HepG2 (cell line): ENCODE measurements at regions not wholly inside any gene's neighbourhood (a gene's known extent, or its start where the extent isn't known, plus 50 kb on each side); places are given as distances from the start of the nearest gene placed in this dataset.
A peak's percentile ranks its signal among the peaks of the same experiment; 100 is the strongest.

Source experiments
- ATAC-seq: fragments of 200-7000 bp; cut with Tn5 transposase; 3 replicates; pipeline ENCODE4 v1.9.1; 2020; ENCODE audit warnings: mild to moderate bottlenecking, moderate library complexity
- BruUV-seq: library from RNA; stranded (reverse); fragments of 400-500 nt; replicated peaks from 2 replicates; lab custom pipeline; 2021; lab: Mats Ljungman, UMichigan
- CTCF ChIA-PET: fragments of 300-600 bp; formaldehyde crosslinking; extraction: SDS; loops from one replicate; lab custom pipeline; 2021; ENCODE audit warnings: low total read pairs, inconsistent platforms, low intra/inter-chr PET ratio; lab: Yijun Ruan, JAX
- POLR2A ChIA-PET: fragments of 350-600 bp; sonication (Branson Sonifier 250); formaldehyde crosslinking; loops from one replicate; lab custom pipeline; 2020; ENCODE audit warnings: antibody characterized with exemption, inconsistent platforms; lab: Yijun Ruan, JAX
- DNase-seq: peaks from one replicate; pipeline ENCODE4 v3.0.0-alpha.2; 2015; ENCODE audit warnings: low spot score
- FAIRE-seq: peaks from 3 replicates; lab custom pipeline; 2011; peaks lifted over from hg19 to GRCh38; lab: Jason Lieb, UNC
- H2AFZ ChIP-seq: one replicate; pipeline ENCODE4 v1.6.1; 2011; ENCODE audit warnings: low read length, inconsistent platforms
- H3K27ac ChIP-seq: fragments of 300-600 bp; 3 replicates; pipeline ENCODE4 v1.8.0; 2011; ENCODE audit warnings: mixed run types, mild to moderate bottlenecking, mixed read lengths, low read length, inconsistent platforms; ENCODE audit not compliant: insufficient read depth; ENCODE audit errors: extremely low read length
- H3K27me3 ChIP-seq, 2 experiments: fragments of 200-600 bp in 1 of 2; 2 replicates in 1 of 2; 3 replicates in 1 of 2; pipeline versions ENCODE4 v1.6.0 to v1.8.0; 2011; ENCODE audit warnings: low read length in 2 of 2, mild to moderate bottlenecking in 2 of 2, moderate library complexity in 2 of 2, inconsistent platforms in 1 of 2; ENCODE audit not compliant: insufficient read depth in 2 of 2, control insufficient read depth in 1 of 2
- H3K36me3 ChIP-seq, 2 experiments: fragments of 200-600 bp in 1 of 2; replicated peaks in 1 of 2; 2 replicates in 1 of 2; 3 replicates in 1 of 2; pipeline versions ENCODE4 v1.5.1 to v1.8.0; 2011; ENCODE audit warnings: low read length in 2 of 2, inconsistent platforms in 1 of 2; ENCODE audit not compliant: insufficient read depth in 2 of 2, control insufficient read depth in 1 of 2
- H3K4me1 ChIP-seq: 2 replicates; pipeline ENCODE4 v1.5.1; 2012; ENCODE audit warnings: low read length, inconsistent platforms; ENCODE audit not compliant: insufficient read depth
- H3K4me2 ChIP-seq: 2 replicates; pipeline ENCODE4 v1.6.0; 2011; ENCODE audit warnings: low read depth, low read length, inconsistent platforms
- H3K4me3 ChIP-seq, 3 experiments: fragments of 200-600 bp in 1 of 3; sonication (generic), shearing (Covaris generic) in 1 of 3; replicated peaks in 1 of 3; 2 replicates each; pipeline ENCODE4 v1.5.1; 2011 to 2016; ENCODE audit warnings: low read length in 3 of 3, inconsistent platforms in 2 of 3, low read depth in 2 of 3, mild to moderate bottlenecking in 2 of 3, control low read depth in 1 of 3, mixed read lengths in 1 of 3; ENCODE audit not compliant: insufficient read depth in 1 of 3
- H3K79me2 ChIP-seq: one replicate; pipeline ENCODE4 v1.6.1; 2011; ENCODE audit warnings: low read length, inconsistent platforms; ENCODE audit not compliant: insufficient read depth
- H3K9ac ChIP-seq: 2 replicates; pipeline ENCODE4 v1.6.0; 2011; ENCODE audit warnings: mild to moderate bottlenecking, low read depth, low read length, inconsistent platforms; ENCODE audit not compliant: insufficient read depth
- H3K9me3 ChIP-seq: 2 replicates; pipeline ENCODE4 v1.5.1; 2012; ENCODE audit warnings: mild to moderate bottlenecking, low read length
- H4K20me1 ChIP-seq: 2 replicates; pipeline ENCODE4 v1.6.0; 2011; ENCODE audit warnings: inconsistent platforms, mild to moderate bottlenecking, low read length, moderate library complexity; ENCODE audit not compliant: insufficient read depth
- CREB1 ChIP-seq, 2 experiments: fragments of 450-650 bp in 1 of 2; IDR thresholded peaks; 2 replicates each; pipeline ENCODE4 v1.6.1; 2016 to 2017; ENCODE audit warnings: control low read depth in 1 of 2, mild to moderate bottlenecking in 1 of 2, missing compliant biosample characterization in 1 of 2, missing genetic modification characterization in 1 of 2
- JUND ChIP-seq: sonication (generic); formaldehyde crosslinking; IDR thresholded peaks from 2 replicates; pipeline ENCODE4 v1.8.0; 2022; ENCODE audit warnings: mild to moderate bottlenecking, missing genetic modification reagents
- KLF16 ChIP-seq, 2 experiments: sonication (generic) in 1 of 2; formaldehyde crosslinking in 1 of 2; IDR thresholded peaks; 2 replicates each; pipeline versions ENCODE4 v1.6.1 to v1.8.0; 2016 to 2023; ENCODE audit warnings: missing genetic modification reagents in 2 of 2, missing compliant biosample characterization in 1 of 2
- MAFK ChIP-seq, 2 experiments: IDR thresholded peaks in 1 of 2; conservative IDR thresholded peaks in 1 of 2; 2 replicates each; pipeline ENCODE4 v1.6.1; 2011; ENCODE audit warnings: improper control_type of control experiment in 2 of 2, low read length in 2 of 2
- REXO4 ChIP-seq: sonication (generic); formaldehyde crosslinking; IDR thresholded peaks from 2 replicates; pipeline ENCODE4 v1.8.0; 2022; ENCODE audit warnings: missing genetic modification reagents, mild to moderate bottlenecking, borderline replicate concordance
- SRF ChIP-seq: IDR thresholded peaks from 2 replicates; pipeline ENCODE4 v1.6.1; 2011; ENCODE audit warnings: mild to moderate bottlenecking, low read depth, low read length, moderate library complexity
- TCF12 ChIP-seq, 2 experiments: fragments of 450-650 bp in 1 of 2; sonication (generic) in 1 of 2; formaldehyde crosslinking in 1 of 2; IDR thresholded peaks; 2 replicates each; pipeline versions ENCODE4 v1.6.1 to v1.8.0; 2017 to 2022; ENCODE audit warnings: antibody characterized with exemption in 1 of 2, mild to moderate bottlenecking in 1 of 2, missing genetic modification reagents in 1 of 2, moderate library complexity in 1 of 2
- ZNF234 ChIP-seq: sonication (generic); formaldehyde crosslinking; conservative IDR thresholded peaks from 2 replicates; pipeline ENCODE4 v1.5.1; 2020; ENCODE audit warnings: mild to moderate bottlenecking, missing genetic modification reagents
- ZNF329 ChIP-seq: sonication (generic); formaldehyde crosslinking; IDR thresholded peaks from 2 replicates; pipeline ENCODE4 v1.9.0; 2021; ENCODE audit warnings: low read depth, mild to moderate bottlenecking, missing genetic modification reagents
- ZNF460 ChIP-seq: sonication (generic); formaldehyde crosslinking; IDR thresholded peaks from 2 replicates; pipeline ENCODE4 v1.5.1; 2020; ENCODE audit warnings: missing genetic modification reagents, mild to moderate bottlenecking, borderline replicate concordance
- ZNF777 ChIP-seq: sonication (generic); formaldehyde crosslinking; IDR thresholded peaks from 2 replicates; pipeline ENCODE4 v1.4.0; 2020; ENCODE audit warnings: missing genetic modification reagents
- WGBS: methylation state at CpG from one replicate; pipeline ENCODE4 v1.1.6; 2017; ENCODE audit warnings: low lambda C conversion rate; 5-methylcytosine and 5-hydroxymethylcytosine counted together
- in situ Hi-C: cut with HindIII; loops from 2 replicates; pipeline ENCODE4 v1.10.0; 2017; ENCODE audit warnings: low pct_unique_long_range_greater_than_20kb; ENCODE audit not compliant: extremely low pct_ligation_motif_present
- intact Hi-C: fragments of 100-400 bp; cut with micrococcal nuclease; formaldehyde crosslinking; loops from one replicate; pipeline ENCODE4 v1.10.0; 2022; ENCODE audit not compliant: unreplicated experiment
- TF ChIP-seq, protein P1 (sequence below): sonication (generic); formaldehyde crosslinking; IDR thresholded peaks from 2 replicates; pipeline ENCODE4 v1.4.0; 2020; ENCODE audit warnings: missing genetic modification reagents, borderline replicate concordance

DNA sequence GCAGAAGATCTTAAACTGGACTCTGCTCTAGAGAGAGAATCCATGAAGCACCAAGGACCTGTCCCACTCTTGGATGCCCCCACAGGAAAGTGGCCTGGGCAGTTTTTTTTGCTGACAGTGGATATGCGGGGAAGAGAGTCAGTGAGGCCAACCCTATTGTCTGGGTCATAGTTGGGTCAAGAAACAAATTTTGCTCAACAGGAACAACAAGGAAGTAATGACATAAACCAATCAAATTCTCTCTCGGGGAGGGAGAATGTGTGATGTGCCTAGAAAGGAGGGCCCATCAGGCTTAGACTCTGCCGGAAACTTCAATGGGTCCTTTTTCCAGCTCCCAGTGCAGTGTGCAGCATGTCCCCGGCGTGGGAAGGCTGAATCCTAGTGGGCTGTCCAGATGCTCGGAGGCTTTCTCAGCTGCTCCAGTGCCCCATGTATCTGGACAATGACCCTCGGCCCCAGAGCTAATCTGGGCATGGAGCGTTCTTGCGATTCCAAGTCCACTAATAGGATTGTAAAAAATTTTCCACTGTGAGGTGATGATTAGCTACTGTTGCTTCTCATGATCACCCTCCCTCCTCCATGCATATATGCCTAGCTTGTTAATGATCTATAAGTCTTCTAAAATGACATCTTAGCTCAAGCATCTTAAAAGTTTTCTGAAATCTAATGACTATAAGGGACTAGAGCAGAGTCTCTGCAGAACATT is 101.0 kb downstream of the SNX19 start:
- Histone ChIP-seq H3K4me1 (no peaks in the 10 kb centered on the region), H2AFZ (no peak overlapping the region), H3K36me3 (no peaks in the 10 kb centered on the region), H3K9me3 (no peaks in the 10 kb centered on the region), H3K27ac (no peak overlapping the region), H3K4me3 (no peak overlapping the region), H4K20me1 (no peaks in the 10 kb centered on the region), H3K27me3 (peaks cover 0 to 10% of the 10 kb centered on the region in 2 experiments; a peak in 3 of 5 replicates), H3K9ac (no peak overlapping the region), H3K4me2 (no peak overlapping the region), H3K79me2 (no peaks in the 10 kb centered on the region)
- in situ Hi-C loops, result no loop called here
- DNase-seq (no peak), ATAC-seq (no peak), FAIRE-seq (no peak)
- no TSS peak for BruUV-seq
- intact Hi-C loops, result no loop called here
- no peak for TF ChIP-seq TCF12 (IDR thresholded peaks at IDR 0.05)
- TF ChIP-seq TCF12 (CRISPR knock-in tag; IDR thresholded peaks at IDR 0.05), result no peak
- TF ChIP-seq ZNF460 (CRISPR knock-in tag), result no peak
- TF ChIP-seq MAFK (conservative IDR thresholded peaks at IDR 0.05 in 1 of 2, IDR thresholded peaks at IDR 0.05 in 1 of 2; ENCODE audit: low read length in 2 of 2), result peak; percentile 45 to 57; a peak in 3 of 4 replicates
- no peak for TF ChIP-seq JUND (CRISPR knock-in tag)
- TF ChIP-seq ZNF777 (CRISPR knock-in tag), result no peak
- no peak for TF ChIP-seq ZNF234 (CRISPR knock-in tag)
- no peak for TF ChIP-seq CREB1 (IDR thresholded peaks at IDR 0.05)
- TF ChIP-seq CREB1 (CRISPR knock-in tag; IDR thresholded peaks at IDR 0.05), result no peak
- TF ChIP-seq KLF16 (CRISPR knock-in tag; IDR thresholded peaks at IDR 0.05), result no peak
- ChIA-PET POLR2A (no interaction called here), CTCF (no interaction called here)
- WGBS, result 64% methylated on average over 3 of the region's 9 CpGs

DNA sequence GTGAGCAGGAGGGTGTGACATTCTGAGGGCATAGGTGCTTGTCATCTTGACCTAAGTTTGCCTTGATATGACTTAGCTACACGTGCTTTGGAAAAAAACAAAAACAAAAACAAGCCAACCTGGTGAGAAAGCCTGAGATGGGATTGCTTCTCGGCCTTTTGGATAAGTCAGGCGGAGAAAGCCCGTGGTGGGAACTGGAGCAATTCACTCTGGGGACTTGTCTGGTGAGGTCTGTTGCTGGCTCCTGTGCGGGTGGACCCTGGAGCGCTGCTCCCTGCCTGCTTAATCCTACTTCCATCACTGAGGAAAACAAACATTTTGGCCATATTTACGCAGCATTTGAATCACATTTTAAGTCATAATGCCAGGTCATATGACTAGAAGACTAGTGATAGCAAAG is 100.3 kb downstream of the SNX19 start:
- 33% methylated on average over 7 of the region's 7 CpGs for WGBS
- H3K27me3 ChIP-seq, result peaks cover 0 to 10% of the 10 kb centered on the region in 2 experiments; a peak in 3 of 5 replicates
- no peak overlapping the region for H2AFZ ChIP-seq
- BruUV-seq, result no TSS peak
- CTCF ChIA-PET, result no interaction called here
- in situ Hi-C loops, result no loop called here
- H3K4me2 ChIP-seq, result no peak overlapping the region
- FAIRE-seq, result no peak
- no peak for DNase-seq
- H4K20me1 ChIP-seq, result no peaks in the 10 kb centered on the region
- H3K79me2 ChIP-seq, result no peaks in the 10 kb centered on the region
- no peak for ATAC-seq
- POLR2A ChIA-PET, result no interaction called here
- H3K9ac ChIP-seq, result no peak overlapping the region
- no peak overlapping the region for H3K27ac ChIP-seq
- intact Hi-C loops, result no loop called here
- no peaks in the 10 kb centered on the region for H3K4me1 ChIP-seq
- no peaks in the 10 kb centered on the region for H3K9me3 ChIP-seq
- H3K36me3 ChIP-seq, result no peaks in the 10 kb centered on the region
- no peak overlapping the region for H3K4me3 ChIP-seq
- TF ChIP-seq ZNF329 (CRISPR knock-in tag) (no peak), SRF (no peak), REXO4 (no peak)
- TF ChIP-seq, protein P1, sequence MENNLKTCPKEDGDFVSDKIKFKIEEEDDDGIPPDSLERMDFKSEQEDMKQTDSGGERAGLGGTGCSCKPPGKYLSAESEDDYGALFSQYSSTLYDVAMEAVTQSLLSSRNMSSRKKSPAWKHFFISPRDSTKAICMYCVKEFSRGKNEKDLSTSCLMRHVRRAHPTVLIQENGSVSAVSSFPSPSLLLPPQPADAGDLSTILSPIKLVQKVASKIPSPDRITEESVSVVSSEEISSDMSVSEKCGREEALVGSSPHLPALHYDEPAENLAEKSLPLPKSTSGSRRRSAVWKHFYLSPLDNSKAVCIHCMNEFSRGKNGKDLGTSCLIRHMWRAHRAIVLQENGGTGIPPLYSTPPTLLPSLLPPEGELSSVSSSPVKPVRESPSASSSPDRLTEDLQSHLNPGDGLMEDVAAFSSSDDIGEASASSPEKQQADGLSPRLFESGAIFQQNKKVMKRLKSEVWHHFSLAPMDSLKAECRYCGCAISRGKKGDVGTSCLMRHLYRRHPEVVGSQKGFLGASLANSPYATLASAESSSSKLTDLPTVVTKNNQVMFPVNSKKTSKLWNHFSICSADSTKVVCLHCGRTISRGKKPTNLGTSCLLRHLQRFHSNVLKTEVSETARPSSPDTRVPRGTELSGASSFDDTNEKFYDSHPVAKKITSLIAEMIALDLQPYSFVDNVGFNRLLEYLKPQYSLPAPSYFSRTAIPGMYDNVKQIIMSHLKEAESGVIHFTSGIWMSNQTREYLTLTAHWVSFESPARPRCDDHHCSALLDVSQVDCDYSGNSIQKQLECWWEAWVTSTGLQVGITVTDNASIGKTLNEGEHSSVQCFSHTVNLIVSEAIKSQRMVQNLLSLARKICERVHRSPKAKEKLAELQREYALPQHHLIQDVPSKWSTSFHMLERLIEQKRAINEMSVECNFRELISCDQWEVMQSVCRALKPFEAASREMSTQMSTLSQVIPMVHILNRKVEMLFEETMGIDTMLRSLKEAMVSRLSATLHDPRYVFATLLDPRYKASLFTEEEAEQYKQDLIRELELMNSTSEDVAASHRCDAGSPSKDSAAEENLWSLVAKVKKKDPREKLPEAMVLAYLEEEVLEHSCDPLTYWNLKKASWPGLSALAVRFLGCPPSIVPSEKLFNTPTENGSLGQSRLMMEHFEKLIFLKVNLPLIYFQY (CRISPR knock-in tag), result no peak
